Mesenteric fat pad (tissue), 1 donor: ENCODE measurements at regions not wholly inside any gene's neighbourhood (a gene's known extent, or its start where the extent isn't known, plus 50 kb on each side); places are given as distances from the start of the nearest gene placed in this dataset.
"Not testable (repeated sequence)": the region's sequence is repeated elsewhere in the genome, so short reads cannot be mapped to it uniquely, and the experiment has no call there.

Source experiments
- DNase-seq: peaks from one replicate; pipeline ENCODE4 v3.0.0-alpha.2; 2020; ENCODE audit warnings: low spot score
- donor health status: DM: yes; HTN: yes; CAD: no.

DNA sequence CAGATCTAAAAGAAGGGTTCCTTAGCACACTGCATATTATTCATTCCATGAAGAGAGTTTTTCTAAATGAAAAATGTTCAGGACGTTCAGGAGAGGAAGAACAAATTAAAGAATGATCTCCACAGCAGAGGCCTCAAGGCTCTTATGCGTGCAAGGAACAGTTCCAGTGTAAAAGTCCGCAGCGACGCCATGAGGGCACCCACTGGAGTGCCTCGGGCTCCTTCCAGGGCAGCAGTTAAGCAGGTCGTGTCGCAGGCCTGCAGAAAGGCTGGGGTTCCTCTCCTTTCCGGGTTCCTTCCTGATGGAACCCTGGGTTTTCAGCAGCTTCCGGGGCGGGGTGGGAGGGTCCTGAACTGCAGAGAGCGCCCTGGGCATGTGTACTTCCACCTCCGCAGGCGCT, 87.1 kb upstream of the SELENOP start:
- DNase-seq = no peak

DNA sequence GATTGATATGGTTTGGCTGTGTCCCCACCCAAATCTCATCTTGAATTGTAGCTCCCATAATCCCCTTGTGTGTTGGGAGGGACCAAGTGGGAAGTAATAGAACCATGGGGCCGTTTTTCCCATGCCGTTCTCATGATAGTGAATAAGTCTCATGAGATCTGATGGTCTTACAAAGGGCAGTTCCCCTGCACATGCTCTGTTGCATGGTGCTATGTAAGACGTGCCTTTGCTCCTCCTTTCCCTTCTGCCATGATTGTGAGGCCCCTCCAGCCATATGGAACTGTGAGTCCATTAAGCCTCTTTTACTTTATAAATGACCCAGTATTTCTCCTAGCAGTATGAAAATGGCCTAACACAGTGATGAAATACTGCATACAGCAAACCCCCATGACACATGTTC, 84.8 kb upstream of the SELENOP start:
- no peak for DNase-seq

DNA sequence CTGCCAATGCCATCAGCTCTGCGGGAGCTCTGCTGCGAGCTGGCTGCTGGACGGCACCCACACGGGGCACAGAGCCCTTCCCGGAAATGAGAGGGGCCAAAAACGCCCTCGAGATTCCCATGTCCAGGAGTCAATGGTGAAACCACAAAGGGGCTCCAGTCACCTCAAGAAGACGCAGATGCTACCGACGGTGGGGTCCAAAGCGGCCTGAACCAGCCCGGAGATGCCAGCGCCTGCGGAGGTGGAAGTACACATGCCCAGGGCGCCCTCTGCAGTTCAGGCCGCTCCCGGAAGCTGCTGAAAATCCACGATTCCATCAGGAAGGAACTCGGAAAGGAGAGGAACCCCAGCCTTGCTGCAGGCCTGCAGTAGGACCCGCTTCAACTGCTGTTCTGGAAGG, 82.4 kb upstream of the SELENOP start:
- DNase-seq = no peak

DNA sequence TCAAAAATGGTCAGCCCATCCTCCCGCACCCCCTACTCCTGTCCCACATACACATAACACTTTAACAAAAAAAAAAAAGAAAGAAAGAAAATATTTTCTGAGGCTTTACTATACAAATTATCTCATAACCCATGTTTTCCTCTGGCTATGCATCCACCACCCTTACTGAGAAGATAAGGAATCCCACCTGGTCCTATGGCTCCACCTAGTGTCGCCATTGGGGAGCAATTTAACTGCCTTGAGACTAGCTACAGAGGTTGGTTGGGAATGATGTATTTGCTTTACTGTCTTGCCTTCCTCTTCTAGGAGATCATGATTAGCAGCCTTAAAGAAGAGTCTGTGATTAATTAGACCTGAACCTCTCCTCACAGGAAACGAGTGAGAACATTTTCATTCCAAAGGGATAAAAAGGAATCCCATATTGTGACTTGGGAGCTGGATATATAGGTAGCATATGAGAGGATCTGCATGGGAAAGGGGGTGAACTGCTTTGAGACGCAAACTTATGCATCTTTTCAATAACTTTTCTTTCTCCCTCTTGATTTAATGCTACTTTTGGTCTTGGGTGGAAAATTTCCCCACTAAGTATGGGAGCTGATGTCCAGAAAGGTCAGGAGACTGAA, 77.7 kb upstream of the SELENOP start:
- DNase-seq = no peak

DNA sequence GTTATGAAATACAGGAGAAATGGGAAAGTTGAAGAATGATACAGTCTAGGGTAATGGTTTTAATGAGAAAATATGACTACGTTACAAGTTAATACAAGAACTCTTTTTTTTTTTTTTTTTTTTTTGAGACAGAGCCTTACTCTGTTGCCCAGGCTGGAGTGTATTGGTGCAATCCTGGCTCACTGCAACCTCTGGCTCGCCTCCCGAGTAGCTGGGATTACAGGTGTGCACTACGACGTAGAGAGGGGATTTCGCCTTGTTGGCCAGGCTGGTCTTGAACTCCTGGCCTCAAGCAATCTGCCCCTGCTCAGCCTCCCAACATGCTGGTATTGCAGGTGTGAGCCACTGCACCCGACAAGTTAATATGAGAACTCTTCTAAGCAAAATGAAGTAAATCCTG, 77.1 kb upstream of the SELENOP start:
- DNase-seq = no peak

DNA sequence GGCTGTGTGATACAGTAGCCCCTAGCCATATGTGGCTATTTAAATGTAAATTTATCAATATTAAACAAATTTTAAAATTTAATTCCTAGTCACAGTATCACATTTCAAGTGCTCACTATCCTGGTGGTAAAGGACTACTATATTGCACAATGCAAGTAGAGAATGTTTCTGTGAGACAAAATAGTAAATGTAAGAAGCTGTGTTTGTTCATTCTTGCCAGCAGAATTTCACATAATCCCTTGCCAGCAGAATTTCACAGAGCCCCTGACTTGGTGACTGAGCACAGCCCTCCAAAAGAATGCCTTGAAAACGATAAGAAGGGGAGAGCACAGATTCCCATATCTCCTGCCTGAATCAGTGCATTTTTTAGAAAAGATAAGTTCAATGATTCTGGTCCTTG, 75.9 kb upstream of the SELENOP start:
- no peak for DNase-seq

DNA sequence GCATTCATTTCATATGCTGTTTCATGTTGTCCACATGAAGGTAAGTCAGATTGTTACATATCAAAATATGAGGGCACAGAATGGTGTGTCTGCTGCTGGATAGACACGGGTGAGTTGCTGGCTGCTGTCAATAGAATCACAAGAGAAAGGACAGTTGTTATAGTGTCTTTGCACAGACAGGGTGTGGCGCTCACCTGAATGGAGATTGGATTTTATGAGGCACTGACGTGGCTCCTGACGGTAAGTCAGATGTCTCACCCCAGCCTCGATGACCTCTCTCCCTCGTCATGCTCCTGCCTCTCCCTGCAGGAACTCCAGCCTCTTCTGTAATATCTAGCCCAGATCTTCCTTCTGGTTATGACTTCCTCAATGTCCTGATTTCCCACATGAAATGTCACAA, 75.4 kb upstream of the SELENOP start:
- no peak for DNase-seq

DNA sequence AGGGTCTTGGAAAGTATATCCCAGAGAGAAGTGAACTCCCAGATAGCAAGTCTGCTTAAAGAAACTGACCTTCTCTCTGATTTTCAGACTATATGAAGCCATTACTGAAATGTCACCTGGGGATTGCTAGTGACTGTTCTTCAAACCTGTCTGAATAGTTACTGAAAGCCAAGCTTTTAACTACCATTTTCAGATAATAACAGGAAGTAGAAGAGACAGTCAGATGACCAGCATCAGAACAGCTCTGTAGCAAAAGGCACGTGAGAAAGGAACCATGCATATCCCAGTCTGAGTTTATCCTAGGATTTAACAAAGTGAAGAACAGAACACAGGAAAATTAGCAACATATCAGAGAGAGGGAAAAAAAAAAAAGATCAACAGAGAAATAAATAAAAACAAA, 74.9 kb upstream of the SELENOP start:
- no peak for DNase-seq

DNA sequence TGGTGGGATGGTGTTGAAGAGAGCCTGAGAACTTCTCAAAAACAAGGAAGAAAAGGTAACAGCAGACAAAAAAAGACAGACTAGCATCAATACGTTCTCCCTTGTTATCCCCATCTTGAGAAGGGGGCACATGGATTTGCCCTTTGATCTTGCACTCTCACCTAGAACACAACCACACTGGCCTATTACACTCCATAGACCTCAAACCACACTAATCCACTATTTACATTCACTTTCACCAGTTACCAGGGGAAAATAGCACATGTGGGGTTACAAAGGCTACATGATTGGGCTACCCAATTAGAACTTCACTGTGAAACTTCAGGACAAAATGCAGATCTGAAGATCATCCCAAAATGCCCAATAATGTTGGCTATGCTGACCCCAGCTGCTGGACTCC, 72.6 kb upstream of the SELENOP start:
- DNase-seq = no peak

DNA sequence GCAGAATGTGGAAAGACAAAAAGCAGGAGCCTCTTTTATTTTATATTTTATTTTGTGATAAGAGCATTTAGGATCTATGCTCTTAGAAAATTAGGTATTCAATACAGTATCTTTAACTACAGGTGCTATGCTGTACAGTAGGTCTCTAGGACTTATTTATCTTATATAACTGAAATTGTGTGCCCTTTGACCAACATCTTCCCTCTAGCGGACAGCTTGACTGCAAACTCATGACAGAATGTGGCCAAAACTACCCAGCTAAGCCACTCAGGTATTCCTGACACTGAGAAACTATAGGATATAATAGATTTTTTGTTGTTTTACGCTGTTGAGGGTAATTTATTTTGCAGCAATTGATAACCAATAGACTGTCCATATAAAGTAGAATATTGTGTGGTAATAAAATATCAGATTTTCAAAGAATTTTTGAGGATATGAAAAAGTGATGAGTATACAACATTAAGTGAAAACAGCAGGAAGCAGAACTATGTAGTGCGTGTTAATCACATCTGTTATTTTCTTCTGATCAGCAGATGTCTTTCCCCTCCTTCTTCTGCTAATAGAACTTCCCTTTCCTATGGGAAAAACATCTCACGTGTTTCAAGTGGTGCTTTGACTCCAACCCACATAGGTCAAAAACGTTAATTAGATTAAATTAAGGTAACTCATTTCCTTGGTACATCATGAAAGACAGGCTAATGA, 69.9 kb upstream of the SELENOP start:
- no peak for DNase-seq

DNA sequence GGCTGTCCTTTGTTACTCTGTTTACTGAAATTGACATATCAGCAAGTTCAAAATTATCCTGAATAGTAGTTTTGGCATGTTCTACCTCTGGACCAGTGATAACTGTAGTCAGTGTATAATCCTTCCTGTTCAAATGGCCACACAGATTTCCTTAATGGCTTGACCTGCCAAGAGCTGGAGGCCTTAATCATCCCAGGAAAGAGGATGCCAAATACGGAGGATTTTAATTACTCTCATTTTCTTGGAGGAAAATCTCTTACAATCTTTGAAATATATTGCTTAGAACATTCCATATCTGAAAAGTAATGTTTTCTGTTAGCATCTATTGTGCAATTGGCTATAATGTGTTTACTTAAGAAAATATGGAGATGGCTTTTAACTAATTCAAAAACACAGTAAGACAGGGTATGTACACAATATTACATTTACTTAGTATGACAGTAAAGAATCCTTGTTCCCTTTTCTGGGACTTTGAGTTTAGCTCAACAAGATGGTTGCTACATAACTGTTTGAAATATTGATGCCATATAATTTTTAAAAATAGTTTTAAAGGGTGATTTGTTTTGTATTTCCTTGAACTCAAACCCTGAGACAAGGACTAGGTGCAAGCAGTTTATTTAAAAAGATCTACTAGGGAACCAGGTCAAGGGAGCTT, 68.9 kb upstream of the SELENOP start:
- DNase-seq = no peak

DNA sequence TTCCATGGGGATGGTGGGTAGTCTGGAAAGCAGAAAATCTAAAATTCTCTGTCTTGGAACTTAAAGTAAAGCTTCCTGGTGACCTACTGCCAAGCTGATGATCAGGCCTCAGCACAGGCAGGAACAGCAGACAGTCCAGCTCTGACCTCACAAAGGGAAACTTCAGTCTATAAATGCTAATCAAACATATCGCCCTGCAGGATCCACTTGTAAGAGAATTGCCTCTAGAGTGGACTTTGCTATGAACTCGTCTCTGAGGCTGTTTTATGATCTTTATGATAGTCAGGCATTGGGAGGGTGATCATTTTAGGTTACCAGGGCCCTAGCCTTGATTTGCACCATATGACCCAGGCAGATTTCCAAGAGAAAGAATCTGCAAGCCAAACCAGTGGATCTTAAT, 67.6 kb upstream of the SELENOP start:
- no peak for DNase-seq

DNA sequence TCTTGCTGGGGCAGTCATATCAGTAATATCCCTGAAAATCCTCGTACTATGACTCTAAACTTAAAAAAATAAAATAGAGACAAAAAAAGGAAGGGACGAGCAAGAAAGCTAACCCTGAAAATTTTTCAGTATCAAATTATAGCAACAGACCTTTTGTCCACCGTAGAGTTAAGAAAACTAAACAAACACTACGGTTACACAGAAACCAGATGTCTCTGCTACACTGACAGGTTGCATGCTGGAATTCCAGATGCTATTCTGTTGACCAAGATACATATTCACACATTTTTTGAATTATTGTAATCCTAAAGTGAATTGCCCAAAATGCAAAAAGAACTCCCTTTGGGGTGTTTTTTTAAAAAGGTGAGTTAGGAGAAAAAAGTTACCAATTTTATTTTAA, 66.9 kb upstream of the SELENOP start:
- no peak for DNase-seq

DNA sequence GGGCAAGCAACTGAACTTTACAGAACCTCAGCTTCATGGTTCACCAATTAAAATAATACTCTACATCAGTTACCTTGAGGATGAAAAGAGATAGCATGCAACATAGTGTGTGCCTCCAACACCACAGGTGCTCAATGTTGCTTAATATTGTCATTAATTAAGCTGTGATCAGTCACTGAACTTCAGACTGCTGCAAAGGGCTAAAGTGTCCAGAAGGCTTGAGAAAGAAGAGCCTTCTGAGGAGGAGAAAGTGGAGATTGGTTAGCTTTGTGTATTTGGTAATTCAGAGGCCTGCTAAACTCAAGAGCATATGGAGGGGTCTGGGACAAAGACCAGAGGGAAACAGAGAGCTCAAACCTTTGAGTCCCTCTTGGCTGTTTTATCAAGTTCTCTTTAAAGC, 66.3 kb upstream of the SELENOP start:
- DNase-seq = no peak

DNA sequence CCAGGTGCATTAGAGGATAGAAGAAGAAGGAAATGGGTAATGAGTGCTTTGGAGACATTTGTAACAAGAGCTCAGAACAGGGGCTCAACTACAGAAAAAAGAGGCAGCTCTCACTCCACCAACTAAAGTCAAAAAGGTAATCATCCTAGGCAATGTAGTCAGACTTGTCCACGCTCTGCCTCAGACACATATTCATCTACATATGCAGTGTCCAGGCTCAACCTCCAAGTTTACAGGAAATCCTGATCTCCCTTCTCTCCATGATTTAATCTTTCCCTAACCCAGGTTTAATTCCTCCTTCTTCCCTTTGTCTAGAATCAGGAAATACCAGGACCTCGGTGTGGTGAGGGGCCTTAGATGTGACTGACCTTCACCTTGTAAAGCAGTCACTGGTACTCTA, 65.7 kb upstream of the SELENOP start:
- no peak for DNase-seq

DNA sequence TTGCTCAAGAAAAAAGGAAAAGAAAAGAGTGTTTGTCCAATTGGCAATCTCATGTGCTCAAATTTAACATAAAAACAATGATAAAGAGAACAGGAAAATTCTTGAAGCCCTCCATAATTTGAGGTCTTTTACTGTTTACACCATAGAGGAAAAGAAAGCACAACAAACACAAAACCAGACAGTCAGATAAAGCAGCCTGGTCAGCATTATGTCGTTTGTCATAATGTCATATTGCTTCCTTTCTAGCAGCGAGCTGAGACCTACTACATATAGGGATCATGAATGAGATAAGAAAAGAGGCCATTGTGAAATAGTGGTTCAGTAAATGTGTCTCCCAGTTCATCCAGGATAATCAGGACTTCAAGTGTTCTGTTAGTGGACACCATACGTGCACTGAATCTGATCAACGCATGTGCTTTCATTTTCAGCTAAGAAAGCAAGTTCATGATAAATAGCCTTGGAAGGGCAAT, 64.7 kb upstream of the SELENOP start:
- DNase-seq = no peak

DNA sequence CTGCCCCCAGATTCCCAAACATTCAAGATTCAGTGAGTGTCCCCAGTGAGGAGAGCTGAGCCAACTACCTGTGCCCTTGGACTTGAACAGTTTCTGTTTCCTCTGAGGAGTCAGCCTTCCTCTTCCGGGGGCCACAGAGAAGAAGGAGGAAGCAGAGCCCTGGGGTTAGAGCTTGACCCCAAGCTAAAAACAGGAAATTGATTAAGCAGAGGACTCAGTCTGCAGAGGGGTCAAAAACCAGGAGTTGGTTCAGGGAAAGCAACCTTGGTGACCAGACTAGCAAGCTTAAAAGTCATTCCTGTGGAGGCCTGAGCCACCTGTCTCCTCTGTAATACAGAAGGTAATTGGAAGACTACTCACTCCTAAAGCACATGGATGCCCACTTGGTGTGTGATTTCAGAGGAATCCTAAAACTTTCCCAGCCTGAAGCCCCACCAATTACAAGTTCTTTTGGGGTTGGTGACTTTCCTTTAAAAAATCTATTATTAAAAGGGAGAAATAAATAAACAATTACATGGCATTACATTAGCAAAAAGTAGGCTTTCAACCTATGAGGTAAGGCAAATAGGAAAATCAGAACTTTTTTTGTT, 64.2 kb upstream of the SELENOP start:
- no peak for DNase-seq

DNA sequence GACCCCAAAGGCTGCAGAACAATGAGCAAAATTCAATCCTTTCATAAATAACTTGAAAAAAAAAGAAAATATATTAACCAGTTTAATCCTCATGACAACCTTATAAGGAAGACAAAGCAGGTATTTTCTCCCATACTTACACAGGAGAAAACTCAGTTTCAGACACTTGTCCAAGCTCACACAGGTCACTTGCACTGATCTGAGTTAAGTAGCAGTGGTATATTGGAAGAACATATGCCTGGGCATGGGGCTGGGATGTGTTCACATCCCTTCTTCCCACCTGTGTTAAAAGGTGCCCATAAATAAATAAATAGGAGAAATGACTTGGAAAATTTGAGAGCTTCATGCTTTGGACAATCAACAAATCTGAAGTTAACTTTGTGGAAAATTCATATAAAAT, 63.5 kb upstream of the SELENOP start:
- no peak for DNase-seq

DNA sequence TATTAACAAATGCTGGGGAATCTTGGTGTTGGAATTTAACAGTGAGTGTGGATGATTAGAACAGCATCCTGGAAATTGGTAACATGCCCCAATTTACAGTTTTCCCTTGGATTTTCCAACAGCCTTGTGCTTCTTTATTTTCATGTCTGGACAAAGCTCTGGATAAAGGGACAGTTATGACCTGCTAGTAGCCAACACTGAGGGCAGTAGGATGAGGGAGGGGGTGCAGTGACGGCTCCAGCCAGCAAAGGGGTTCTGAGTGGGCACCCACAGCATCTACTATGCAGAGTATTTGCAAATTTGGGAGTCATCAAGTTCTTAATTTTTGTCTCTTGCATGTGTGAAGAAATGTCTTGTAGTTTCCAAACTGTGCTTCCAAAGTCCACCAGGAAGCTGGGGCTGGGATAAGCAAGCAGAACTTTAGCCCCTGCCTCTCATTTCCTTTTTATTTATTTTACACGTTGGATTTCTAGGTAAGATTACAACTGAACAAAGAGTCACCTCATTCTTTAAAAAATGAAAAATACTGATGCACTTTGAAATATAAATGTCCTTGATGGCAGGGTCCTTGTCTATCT, 63.0 kb upstream of the SELENOP start:
- DNase-seq = no peak

DNA sequence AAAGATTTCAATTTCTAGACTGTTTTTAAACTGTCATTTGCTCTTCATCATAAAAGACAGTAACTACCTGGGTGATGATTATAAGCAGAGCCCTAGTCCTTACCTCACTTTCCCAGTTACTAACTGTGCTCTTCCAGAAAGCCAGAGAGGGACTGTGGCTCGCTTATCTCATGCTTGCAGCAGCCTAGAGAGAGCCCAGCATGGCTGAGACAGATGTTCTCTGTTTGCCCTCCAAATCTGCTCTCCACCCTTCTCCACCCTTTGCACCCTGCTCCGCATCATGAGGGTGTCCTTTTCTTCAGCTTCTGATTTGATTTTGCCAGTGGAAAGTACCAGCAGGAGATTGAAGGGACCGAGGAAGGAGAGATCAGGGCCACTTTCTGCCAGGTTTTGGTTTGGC, 61.2 kb upstream of the SELENOP start:
- no peak for DNase-seq

DNA sequence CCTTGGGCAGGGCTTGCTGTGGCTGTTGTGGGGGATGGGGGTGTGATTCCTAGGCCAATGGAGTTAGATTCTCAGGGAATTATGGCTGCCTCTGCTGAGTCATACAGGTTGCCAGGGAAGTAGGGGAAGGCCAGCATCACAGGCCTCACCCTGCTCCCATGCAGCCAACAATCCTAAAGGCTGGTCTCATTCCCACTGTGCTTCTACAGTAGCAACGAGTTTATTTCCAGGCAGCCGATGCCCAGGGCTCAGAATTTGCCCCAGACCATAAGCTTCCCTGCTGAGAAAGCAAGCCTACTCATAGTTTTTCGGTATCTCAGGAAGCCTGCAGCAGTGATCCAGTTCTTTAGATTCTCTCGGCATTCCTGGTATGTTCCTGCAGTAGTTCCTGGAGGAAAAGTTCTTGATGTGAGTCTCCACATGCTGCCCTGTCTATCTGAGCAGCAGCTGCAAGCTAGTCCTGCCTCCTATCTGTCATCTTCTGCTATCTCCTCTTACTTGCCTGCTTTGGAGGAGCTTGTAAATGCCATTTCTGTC, 59.3 kb upstream of the SELENOP start:
- no peak for DNase-seq

DNA sequence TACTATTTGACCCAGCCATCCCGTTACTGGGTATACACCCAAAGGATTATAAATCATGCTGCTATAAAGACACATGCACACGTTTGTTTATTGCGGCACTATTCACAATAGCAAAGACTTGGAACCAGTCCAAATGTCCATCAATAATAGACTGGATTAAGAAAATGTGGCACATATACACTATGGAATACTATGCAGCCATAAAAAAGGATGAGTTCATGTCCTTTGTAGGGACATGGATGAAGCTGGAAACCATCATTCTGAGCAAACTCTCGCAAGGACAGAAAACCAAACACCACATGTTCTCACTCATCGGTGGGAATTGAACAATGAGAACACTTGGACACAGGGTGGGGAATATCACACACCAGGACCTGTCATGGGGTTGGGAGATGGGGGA, 56.7 kb upstream of the SELENOP start:
- not testable (repeated sequence) for DNase-seq
